ENCODE measurements at regions not wholly inside any gene's neighbourhood (a gene's known extent, or its start where the extent isn't known, plus 50 kb on each side); places are given as distances from the start of the nearest gene placed in this dataset.

DNA sequence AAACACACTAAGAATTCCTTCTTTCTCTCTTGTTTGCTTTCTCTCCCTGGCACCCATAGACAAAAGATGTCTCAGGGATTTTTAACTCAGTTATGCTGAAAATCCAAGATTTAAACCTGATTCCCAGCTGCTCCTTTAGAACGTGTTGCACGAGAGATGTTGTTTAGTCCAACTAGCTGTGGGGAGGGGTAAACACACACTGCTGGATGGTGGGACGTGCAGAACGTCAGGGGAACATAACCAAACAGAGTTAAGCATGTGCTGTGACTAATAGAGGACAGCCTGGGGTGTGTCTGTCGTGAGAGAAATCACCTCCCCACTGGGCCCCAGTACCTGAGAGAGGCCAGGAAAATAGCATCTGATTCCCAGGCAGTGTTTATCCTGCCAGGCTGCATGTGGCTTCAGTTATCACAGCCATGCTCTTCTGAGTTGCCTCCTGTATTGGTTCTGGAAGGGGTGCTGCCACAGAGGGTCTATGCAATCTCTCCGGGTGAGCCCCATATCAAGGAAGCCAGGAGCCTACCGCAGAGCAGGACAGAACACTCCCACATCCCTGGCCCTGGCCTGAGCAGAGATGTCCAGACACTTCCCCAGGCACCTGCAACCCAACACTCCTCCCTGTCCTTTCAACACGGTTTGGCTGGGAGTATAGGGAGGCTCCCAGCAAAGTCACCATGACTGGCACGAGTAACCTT is 112.7 kb upstream of the EGLN3 start (continued):
- TF ChIP-seq, protein P1, sequence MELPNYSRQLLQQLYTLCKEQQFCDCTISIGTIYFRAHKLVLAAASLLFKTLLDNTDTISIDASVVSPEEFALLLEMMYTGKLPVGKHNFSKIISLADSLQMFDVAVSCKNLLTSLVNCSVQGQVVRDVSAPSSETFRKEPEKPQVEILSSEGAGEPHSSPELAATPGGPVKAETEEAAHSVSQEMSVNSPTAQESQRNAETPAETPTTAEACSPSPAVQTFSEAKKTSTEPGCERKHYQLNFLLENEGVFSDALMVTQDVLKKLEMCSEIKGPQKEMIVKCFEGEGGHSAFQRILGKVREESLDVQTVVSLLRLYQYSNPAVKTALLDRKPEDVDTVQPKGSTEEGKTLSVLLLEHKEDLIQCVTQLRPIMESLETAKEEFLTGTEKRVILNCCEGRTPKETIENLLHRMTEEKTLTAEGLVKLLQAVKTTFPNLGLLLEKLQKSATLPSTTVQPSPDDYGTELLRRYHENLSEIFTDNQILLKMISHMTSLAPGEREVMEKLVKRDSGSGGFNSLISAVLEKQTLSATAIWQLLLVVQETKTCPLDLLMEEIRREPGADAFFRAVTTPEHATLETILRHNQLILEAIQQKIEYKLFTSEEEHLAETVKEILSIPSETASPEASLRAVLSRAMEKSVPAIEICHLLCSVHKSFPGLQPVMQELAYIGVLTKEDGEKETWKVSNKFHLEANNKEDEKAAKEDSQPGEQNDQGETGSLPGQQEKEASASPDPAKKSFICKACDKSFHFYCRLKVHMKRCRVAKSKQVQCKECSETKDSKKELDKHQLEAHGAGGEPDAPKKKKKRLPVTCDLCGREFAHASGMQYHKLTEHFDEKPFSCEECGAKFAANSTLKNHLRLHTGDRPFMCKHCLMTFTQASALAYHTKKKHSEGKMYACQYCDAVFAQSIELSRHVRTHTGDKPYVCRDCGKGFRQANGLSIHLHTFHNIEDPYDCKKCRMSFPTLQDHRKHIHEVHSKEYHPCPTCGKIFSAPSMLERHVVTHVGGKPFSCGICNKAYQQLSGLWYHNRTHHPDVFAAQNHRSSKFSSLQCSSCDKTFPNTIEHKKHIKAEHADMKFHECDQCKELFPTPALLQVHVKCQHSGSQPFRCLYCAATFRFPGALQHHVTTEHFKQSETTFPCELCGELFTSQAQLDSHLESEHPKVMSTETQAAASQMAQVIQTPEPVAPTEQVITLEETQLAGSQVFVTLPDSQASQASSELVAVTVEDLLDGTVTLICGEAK (IDR thresholded peaks at IDR 0.05): no peak
- TF ChIP-seq, protein P1 (CRISPR knock-in tag; IDR thresholded peaks at IDR 0.05): peak; percentile 83
- TF ChIP-seq, protein P2, sequence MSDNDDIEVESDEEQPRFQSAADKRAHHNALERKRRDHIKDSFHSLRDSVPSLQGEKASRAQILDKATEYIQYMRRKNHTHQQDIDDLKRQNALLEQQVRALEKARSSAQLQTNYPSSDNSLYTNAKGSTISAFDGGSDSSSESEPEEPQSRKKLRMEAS (IDR thresholded peaks at IDR 0.05): peak; percentile 96
- TF ChIP-seq, protein P3, sequence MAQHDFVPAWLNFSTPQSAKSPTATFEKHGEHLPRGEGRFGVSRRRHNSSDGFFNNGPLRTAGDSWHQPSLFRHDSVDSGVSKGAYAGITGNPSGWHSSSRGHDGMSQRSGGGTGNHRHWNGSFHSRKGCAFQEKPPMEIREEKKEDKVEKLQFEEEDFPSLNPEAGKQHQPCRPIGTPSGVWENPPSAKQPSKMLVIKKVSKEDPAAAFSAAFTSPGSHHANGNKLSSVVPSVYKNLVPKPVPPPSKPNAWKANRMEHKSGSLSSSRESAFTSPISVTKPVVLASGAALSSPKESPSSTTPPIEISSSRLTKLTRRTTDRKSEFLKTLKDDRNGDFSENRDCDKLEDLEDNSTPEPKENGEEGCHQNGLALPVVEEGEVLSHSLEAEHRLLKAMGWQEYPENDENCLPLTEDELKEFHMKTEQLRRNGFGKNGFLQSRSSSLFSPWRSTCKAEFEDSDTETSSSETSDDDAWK (CRISPR knock-in tag; IDR thresholded peaks at IDR 0.05): no peak
- no peak for TF ChIP-seq EZH2 (conservative IDR thresholded peaks at IDR 0.05; ENCODE audit: low read depth, low read length)
- no peak for TF ChIP-seq PATZ1 (CRISPR knock-in tag; IDR thresholded peaks at IDR 0.05)
- no peak for TF ChIP-seq ZNF557 (CRISPR knock-in tag; IDR thresholded peaks at IDR 0.05)
- TF ChIP-seq, protein P4, sequence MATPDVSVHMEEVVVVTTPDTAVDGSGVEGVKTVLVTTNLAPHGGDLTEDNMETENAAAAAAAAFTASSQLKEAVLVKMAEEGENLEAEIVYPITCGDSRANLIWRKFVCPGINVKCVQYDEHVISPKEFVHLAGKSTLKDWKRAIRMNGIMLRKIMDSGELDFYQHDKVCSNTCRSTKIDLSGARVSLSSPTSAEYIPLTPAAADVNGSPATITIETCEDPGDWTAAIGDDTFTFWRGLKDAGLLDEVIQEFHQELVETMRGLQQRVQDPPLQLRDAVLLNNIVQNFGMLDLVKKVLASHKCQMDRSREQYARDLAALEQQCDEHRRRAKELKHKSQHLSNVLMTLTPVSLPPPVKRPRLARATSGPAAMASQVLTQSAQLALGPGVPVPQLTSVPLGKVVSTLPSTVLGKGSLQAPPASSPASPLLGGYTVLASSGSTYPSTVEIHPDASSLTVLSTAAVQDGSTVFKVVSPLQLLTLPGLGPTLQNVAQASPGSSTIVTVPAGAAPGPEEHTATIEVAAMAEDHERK (CRISPR knock-in tag; IDR thresholded peaks at IDR 0.05; ENCODE audit: low read depth): no peak; the same call in 1 of the 2 replicates
- TF ChIP-seq DNMT1 (CRISPR knock-in tag; IDR thresholded peaks at IDR 0.05): no peak
- TF ChIP-seq TERF1 (CRISPR knock-in tag; IDR thresholded peaks at IDR 0.05): no peak
- no peak for TF ChIP-seq ZNF432 (CRISPR knock-in tag; IDR thresholded peaks at IDR 0.05; ENCODE audit: borderline replicate concordance)
- no peak for TF ChIP-seq FOXP1 (IDR thresholded peaks at IDR 0.05)
- peak; percentile 96 for TF ChIP-seq FOXP1 (CRISPR knock-in tag; IDR thresholded peaks at IDR 0.05)
- no peak for TF ChIP-seq MED13 (CRISPR knock-in tag; IDR thresholded peaks at IDR 0.05)
- no peak for TF ChIP-seq MATR3 (CRISPR knock-in tag; IDR thresholded peaks at IDR 0.05)

Measured in HepG2 (cell line).